ENCODE measurements at regions not wholly inside any gene's neighbourhood (a gene's known extent, or its start where the extent isn't known, plus 50 kb on each side); places are given as distances from the start of the nearest gene placed in this dataset.
"Not testable (repeated sequence)": the region's sequence is repeated elsewhere in the genome, so short reads cannot be mapped to it uniquely, and the experiment has no call there.

DNA sequence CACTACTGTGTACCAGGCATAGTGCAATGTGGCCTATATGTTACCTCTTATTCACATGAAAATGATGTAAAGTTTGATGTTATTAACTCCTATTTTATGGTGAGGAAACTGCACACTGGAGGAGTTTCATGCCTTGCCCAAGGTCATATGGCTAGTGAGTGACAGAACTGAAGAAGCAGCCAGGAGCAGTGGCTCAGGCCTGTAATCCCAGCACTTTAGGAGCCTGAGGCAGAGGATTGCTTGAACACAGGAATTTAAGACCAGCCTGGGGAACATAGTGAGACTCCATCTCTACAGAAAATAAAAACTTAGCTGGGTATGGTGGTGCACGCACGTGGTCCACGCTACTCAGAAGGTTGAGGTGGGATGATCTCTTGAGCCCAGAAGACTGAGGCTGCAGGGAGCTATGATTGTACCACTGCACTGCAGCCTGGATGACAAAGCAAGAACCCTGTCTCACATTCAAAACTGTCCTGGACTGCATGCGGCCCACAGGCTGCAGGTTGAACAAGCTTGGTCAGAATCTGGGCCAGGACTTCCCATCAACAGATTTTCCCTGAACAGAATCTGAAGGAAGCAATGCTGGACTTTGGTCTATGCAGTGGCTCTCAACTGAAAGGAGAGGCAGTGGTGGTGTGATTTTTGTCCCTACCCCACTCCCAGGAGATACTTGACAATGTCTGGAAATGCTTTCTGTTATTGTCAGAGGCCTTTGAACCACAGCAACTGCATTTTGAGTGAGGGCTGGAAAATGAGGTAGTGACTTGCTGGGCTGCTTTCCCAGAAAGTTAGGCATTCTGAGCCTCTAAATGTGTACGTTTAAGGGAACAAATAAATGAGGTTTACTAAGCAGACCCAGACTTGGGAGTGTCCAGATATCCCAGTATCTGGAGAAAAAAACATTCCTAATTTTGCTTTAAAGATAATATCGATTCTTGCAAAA is 479.5 kb downstream of the TMEM114 start:
- DNase-seq (ENCODE audit: low spot score) = no peak

DNA sequence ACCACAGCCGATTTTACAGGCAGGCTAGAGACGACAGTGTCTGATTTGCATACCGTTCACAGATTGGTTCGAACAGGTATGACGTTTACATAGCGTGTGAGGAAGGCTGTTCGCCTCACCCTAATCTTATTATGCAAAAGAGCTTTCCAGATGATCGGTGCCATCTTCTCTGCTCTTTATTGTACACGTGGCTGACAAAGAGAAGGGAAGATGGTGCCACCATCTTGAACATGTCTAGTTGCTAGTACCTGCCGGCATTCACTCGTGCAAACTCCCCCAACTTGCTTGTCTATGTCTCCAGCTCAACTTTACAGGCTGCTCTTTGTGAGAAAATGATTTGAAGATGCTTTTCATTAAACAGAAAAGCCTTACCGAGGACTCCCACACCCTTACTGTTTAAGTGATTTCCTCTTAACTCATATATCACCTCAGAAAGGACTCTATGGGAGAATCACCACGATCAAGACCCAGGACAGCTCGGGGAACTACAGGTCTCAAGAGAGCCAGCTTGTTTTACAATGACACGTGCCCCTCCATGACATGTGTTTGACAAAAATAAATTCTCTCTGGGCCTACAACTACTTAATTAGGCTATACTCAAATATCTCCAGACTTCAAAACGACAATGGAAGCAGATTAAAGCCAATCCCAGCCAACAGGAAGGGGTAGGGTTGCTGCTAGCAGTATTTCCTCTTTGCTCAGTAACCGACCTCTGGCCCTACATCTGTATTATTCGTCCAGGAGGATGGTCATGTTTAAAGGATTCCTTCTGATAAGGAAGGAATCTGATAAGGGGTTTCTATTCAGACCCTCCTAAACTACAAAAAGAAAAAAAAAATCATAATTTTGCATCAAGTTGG is 480.6 kb downstream of the TMEM114 start:
- DNase-seq (ENCODE audit: low spot score) = peak; percentile 94

DNA sequence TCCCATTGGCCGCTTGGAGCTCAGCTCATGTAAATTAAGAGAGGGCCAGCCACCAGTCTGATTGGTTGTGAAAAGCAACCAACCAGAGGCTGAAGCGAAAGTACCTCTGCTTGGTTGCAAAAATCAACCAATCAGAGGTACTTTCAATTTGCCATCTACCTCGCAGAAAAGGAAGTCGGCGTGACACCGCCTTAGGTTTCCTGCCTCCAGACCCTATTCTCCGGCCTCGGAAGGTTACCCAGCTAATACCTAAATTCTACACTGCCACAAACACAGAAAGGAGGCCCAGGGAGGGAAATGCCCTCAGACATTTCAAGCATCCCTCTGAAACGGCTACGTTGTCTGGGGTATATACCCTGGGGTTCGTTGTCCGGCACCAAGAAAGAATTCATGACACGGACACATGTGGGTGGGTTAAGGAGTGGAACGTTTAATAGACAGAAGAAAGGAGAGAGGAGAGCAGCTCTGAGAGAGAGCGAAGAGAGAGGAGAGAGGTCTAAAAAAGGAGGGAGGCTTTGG is 481.3 kb downstream of the TMEM114 start:
- peak; percentile 88 for DNase-seq (ENCODE audit: low spot score)

GRCh38 chr16:8107296-8107695 is 483.0 kb downstream of the TMEM114 start:
- DNase-seq (ENCODE audit: low spot score) = no peak

DNA sequence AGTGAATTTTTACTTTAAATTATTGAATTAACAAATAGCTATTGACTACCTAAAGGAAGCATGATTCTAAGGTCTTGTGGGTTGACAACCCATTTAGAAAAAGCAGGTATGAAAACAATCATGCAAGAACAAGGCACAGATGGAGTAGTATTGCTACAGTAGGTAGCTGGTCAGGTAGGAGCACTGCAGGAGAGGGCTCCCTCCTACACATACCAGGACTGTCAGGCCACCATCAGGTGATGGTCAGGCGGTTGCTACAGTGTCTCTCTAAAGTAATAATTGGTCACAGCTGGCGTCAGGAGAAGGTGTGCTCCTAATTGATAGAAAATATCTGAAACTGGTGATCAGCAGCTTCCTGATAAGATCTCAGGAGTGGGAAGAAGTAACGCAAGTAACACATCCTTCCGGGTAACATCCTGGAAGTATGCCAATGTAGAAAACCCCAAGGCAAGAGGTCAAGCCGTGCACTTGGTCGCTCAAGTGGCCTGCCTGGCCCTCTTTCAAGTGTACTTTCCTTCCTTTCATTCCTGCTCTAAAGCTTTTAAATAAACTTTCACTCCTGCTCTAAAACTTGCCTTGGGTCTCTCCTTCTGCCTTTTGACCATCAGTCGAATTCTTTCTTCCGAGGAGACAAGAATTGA is 486.5 kb downstream of the TMEM114 start:
- no peak for DNase-seq (ENCODE audit: low spot score)

- no peak for DNase-seq (ENCODE audit: low spot score)
Observed at GRCh38 chr16:8099586-8099985, 490.7 kb downstream of the TMEM114 start.

DNA sequence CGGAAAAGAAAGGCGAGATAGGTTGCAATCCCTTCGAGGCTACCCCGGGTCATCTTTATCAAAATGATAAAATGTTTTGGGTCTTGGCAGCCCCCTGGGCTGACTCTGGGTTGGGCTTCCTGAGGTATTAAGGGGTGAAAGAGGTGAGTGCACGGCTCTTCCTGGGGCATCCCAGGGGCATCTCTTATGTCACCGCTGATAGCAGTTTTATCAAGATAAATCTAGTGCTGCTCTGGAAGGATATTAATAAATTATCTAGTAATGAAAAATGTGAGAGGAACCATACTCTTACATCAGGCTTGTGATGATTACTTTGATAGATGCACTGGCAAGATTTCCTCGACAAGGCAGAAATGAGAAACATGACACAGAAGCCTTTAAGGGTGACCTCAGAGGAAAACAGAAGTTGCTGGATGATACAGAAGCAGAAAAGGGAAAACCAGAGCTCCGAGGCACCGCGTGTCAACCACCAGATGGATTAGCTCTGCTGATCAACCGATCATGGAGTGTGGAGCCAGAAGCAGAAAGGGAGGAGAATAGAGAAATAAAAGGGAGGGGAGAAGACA is 491.3 kb downstream of the TMEM114 start:
- no peak for DNase-seq (ENCODE audit: low spot score)

DNA sequence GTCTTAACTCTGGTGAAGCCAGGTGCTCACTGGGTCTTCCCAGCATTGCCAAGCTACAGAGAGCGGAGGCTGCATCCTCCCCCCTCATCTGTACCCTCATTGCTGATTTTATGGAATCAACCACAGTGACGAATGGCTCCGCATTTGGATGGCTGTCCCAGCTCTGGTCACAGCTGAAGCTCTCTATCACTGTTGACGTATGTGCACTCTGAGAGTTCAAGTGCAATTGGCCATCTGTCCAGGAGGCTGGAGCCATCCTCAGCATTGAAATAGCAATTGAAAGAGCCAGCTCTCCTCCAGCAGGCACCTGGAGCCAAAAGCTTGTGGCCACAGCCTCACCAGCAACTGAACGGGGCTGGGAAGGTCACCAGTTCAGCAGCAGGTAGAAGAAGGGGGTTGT is 494.1 kb downstream of the TMEM114 start:
- DNase-seq (ENCODE audit: low spot score) = no peak

- no peak for DNase-seq (ENCODE audit: low spot score)
Observed at GRCh38 chr16:8094696-8095095, 495.6 kb downstream of the TMEM114 start.

- no peak for DNase-seq (ENCODE audit: low spot score)
Observed at GRCh38 chr16:8088820-8089338, 501.4 kb downstream of the TMEM114 start.

- no peak for DNase-seq (ENCODE audit: low spot score)
Observed at GRCh38 chr16:8087597-8088289, 502.6 kb downstream of the TMEM114 start.

- no peak for DNase-seq (ENCODE audit: low spot score)
Observed at GRCh38 chr16:8087146-8087545, 503.2 kb downstream of the TMEM114 start.

DNA sequence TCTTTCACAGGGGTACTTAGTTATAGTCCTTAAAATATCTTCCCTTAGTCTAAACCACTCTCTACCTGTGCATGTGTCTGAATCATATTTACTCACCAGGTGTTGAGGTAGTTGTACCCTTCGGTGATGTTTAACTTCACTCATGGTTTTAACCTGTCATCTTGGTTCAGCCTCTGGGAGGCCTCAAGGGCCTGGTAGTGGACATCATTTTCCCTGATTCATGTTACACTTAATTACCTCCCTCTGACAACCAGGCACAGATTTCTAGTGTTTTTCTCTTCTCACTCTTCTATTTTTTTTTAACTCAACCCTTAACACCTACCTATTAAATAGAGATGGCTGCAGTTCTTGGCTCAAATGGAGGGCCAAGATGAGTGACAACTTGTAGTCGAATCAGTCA is 505.4 kb downstream of the TMEM114 start:
- no peak for DNase-seq (ENCODE audit: low spot score)

DNA sequence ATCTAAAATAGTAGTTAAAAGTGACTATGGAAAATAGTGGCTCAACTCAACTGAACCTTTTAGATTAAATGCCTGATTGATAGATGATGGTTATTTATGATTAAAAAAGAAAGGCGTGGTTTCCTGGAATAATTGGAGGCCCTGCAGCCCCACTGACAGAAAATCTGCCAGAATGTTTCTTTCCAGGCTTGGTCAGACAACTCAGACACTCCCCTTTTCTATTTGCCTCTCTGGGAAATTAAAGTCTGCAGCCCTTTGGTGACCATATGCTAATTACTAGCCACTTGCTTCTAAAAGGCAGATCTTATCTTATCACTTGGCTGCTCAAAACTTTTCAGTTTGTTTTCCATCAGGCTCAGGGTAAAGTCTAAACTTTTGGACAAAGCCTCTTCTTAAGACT is 506.0 kb downstream of the TMEM114 start:
- no peak for DNase-seq (ENCODE audit: low spot score)

DNA sequence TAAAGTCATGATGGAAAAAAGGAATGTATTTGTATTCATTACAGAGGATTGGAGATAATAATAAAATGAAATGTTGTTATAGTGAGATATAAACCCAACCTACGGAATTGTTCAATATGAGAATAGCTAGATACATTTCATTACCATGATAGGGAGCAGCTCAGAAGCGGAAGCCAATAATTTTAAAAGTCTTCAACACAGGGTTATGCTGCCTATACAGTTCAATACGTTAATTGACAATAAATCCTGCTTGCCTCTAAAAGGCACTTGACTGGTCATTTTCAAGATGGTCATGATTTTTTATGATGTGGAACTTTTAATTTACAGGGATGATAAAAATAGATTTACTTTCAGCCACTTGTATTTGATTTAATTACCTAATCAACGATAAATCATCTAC is 506.8 kb downstream of the TMEM114 start:
- DNase-seq (ENCODE audit: low spot score) = no peak

DNA sequence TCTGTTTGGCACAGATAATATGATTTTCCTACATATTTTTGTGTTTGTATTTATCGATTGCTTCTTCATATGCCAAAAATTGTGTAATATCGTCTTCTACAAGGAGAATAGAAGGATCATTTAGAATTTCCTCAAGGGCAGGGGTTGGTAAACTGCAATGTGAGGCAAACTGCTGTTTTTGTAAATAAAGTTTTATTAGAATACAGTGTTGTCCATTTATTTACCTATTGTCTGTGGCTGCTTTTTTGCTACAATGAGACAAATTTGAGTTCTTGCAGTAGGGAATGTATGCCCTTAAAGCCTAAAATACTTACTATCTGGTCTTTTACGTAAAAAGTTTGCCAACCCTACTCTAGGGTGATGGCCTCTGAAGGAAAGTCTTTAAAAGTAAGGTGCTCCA is 509.5 kb downstream of the TMEM114 start:
- no peak for DNase-seq (ENCODE audit: low spot score)

DNA sequence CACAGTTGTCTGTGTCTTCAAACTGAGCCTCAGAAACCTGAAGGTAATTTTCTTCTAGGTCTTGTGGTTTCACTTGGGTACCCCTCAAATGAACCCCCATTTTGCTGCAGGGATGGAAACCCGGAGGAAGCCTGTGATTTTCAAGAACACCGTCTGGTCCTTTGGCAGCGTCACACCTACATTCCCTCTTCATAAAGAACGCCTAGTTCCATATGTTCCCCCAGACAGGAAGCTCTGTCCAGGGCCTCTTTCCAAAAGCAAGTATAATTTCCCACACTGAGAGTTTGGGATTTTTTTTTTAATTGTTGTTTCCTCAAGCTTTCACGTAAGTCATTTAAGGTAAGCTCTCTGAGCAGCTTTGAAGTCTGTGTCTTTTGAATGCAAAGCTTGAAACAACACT is 515.0 kb downstream of the TMEM114 start:
- no peak for DNase-seq (ENCODE audit: low spot score)

DNA sequence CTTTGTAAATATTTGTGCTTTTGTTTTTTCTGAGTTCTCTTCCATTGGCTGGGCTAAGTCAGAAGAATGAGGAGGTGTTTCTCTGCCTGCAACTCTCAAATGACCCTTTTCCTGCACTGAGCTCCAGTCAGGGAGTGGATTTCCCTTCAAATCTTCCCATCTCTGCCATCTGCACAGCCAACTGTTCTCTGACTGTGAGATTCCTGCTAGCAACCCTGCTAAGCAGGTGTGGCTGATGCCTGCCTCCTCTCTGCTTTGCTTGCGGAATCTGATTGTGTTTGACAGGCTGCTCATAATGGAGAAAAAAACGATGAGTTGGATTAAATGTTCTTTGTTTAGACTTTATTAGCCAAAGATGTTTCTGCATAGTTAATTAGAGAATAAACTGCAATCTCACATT is 519.8 kb downstream of the TMEM114 start:
- DNase-seq (ENCODE audit: low spot score) = no peak

GRCh38 chr16:8068225-8068624 is 522.1 kb downstream of the TMEM114 start:
- DNase-seq (ENCODE audit: low spot score) = not testable (repeated sequence)

GRCh38 chr16:8063159-8063558 is 527.2 kb downstream of the TMEM114 start:
- no peak for DNase-seq (ENCODE audit: low spot score)

DNA sequence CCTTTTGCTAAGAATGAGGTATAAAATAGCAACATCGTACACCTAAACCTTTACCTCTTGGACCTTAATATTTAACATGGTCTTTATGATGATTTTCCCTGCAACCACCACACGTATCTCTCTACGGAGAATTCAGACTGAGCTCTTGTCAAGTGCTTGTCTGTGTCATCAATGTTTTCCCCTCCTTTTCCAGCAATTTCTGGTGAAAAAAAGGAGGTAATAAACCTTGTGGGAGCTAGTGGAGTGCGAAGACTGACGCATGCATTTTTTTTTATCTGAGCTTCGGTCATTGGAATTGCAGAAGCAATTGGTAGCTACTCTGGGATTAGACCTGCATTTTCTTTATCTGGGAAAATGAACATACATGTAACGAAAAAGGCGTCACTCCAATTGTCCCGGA is 527.6 kb downstream of the TMEM114 start:
- no peak for DNase-seq (ENCODE audit: low spot score)
